NT2/D1 (cell line): ENCODE measurements at regions not wholly inside any gene's neighbourhood (a gene's known extent, or its start where the extent isn't known, plus 50 kb on each side); places are given as distances from the start of the nearest gene placed in this dataset.

Source experiments
- DNase-seq: peaks from one replicate; pipeline ENCODE4 v3.0.0-alpha.2; 2011; ENCODE audit warnings: low read depth, low spot score
- H3K27me3 ChIP-seq: 2 replicates; pipeline ENCODE4 v1.6.0; 2011; ENCODE audit warnings: mild to moderate bottlenecking; ENCODE audit not compliant: insufficient read length, insufficient read depth
- H3K36me3 ChIP-seq: 2 replicates; pipeline ENCODE4 v1.6.1; 2011; ENCODE audit warnings: mild to moderate bottlenecking, low read length, mixed read lengths; ENCODE audit not compliant: insufficient read depth, insufficient read length
- H3K4me1 ChIP-seq: 2 replicates; pipeline ENCODE4 v1.5.1; 2011; ENCODE audit not compliant: insufficient read depth, insufficient read length
- H3K4me3 ChIP-seq: 2 replicates; pipeline ENCODE4 v1.5.1; 2011; ENCODE audit warnings: low read depth; ENCODE audit not compliant: insufficient read length
- H3K9ac ChIP-seq: 2 replicates; pipeline ENCODE4 v1.6.0; 2011; ENCODE audit warnings: low read depth; ENCODE audit not compliant: insufficient read length
- H3K9me3 ChIP-seq: 2 replicates; pipeline ENCODE4 v1.5.1; 2011; ENCODE audit warnings: mild to moderate bottlenecking, low read length; ENCODE audit not compliant: insufficient read depth
- SUZ12 ChIP-seq: IDR thresholded peaks from 2 replicates; pipeline ENCODE4 v1.6.1; 2011; ENCODE audit not compliant: insufficient read length, insufficient read depth; ENCODE audit errors: extremely low read depth
- YY1 ChIP-seq: IDR thresholded peaks from 2 replicates; pipeline ENCODE4 v1.6.1; 2011; ENCODE audit not compliant: insufficient read length, insufficient read depth
- ZNF274 ChIP-seq: IDR thresholded peaks from 2 replicates; pipeline ENCODE4 v1.6.1; 2011; ENCODE audit warnings: mild to moderate bottlenecking, low read depth, low read length

DNA sequence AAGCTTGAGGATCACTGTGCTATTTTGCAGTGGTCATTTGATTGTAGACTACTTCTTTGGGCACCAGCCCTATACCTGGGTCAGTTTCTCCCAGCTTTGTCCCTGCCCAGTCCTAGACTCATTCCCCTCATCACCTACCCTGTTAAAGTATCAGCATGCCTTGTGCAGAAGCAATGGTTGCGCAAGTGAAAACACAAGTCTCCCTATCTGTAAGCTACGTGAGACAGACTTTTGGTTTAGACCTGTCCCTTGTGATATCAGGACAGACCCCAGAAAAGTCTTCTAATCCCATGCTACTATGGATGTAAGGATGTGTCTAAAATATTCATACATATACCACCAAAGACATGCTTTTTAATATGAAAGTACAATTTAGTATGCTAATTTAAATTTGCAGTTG, 88.8 kb upstream of the ATP2B1 start:
- H3K9me3 ChIP-seq, result no peaks in the 10 kb centered on the region
- TF ChIP-seq YY1 (no peak), SUZ12 (no peak), ZNF274 (no peak)
- H3K36me3 ChIP-seq, result no peaks in the 10 kb centered on the region
- no peaks in the 10 kb centered on the region for H3K27me3 ChIP-seq
- no peak overlapping the region for H3K9ac ChIP-seq
- no peak for DNase-seq
- H3K4me3 ChIP-seq, result no peak overlapping the region
- H3K4me1 ChIP-seq, result no peaks in the 10 kb centered on the region

DNA sequence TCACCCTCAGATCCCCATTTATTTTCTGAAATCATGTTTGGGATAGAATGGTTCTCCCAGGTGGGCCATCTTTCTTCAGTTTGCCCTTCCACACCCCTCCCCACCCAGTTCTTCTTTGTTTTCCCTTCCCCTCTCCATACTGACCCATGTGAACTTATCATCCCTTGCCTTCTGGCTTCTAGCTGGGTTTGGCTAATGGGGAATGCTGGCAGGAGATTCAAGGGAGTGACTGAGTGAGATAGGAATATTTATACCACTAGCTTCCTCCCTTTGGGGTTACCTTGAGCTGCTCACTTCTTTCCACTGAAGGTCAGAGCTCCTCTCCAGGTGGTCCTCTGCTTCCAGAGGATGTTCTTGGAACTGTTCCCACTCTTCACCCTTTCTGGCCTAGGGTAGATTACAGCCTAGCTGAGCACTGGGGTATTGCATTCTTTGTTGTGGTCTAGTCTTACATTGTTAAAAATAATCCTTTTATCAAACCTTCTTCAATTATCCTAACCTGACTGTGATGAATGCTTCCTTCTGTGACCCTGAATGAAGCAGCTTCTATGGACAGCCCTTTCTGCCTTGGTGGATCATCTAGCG, 88.3 kb upstream of the ATP2B1 start:
- Histone ChIP-seq H3K27me3 (no peaks in the 10 kb centered on the region), H3K36me3 (no peaks in the 10 kb centered on the region), H3K9ac (no peak overlapping the region), H3K4me1 (no peaks in the 10 kb centered on the region), H3K4me3 (no peak overlapping the region), H3K9me3 (no peaks in the 10 kb centered on the region)
- TF ChIP-seq ZNF274 (no peak), YY1 (no peak), SUZ12 (no peak)
- DNase-seq, result no peak

- H3K36me3 ChIP-seq, result no peaks in the 10 kb centered on the region
- DNase-seq, result no peak
- H3K9me3 ChIP-seq, result no peaks in the 10 kb centered on the region
- no peak overlapping the region for H3K4me3 ChIP-seq
- H3K4me1 ChIP-seq, result no peaks in the 10 kb centered on the region
- TF ChIP-seq YY1, result no peak
- H3K9ac ChIP-seq, result no peak overlapping the region
- H3K27me3 ChIP-seq, result no peaks in the 10 kb centered on the region
Measured at GRCh38 chr12:89793946-89794345, 85.3 kb upstream of the ATP2B1 start.

GRCh38 chr12:89791286-89791685, 82.6 kb upstream of the ATP2B1 start:
- Histone ChIP-seq H3K9me3 (peaks cover 5% of the 10 kb centered on the region; the same call in 1 of the 2 replicates), H3K36me3 (no peaks in the 10 kb centered on the region), H3K27me3 (no peaks in the 10 kb centered on the region), H3K9ac (no peak overlapping the region), H3K4me1 (no peaks in the 10 kb centered on the region), H3K4me3 (no peak overlapping the region)
- DNase-seq, result no peak
- no peak for TF ChIP-seq ZNF274
- TF ChIP-seq SUZ12, result no peak
- no peak for TF ChIP-seq YY1

GRCh38 chr12:89789862-89790261, 81.2 kb upstream of the ATP2B1 start:
- H3K27me3 ChIP-seq, result no peaks in the 10 kb centered on the region
- DNase-seq, result no peak
- TF ChIP-seq YY1 (no peak), SUZ12 (no peak), ZNF274 (no peak)
- peaks cover 13% of the 10 kb centered on the region; the same call in 1 of the 2 replicates for H3K9me3 ChIP-seq
- no peak overlapping the region for H3K4me3 ChIP-seq
- H3K4me1 ChIP-seq, result no peaks in the 10 kb centered on the region
- no peak overlapping the region for H3K9ac ChIP-seq
- H3K36me3 ChIP-seq, result no peaks in the 10 kb centered on the region

- Histone ChIP-seq H3K27me3 (no peaks in the 10 kb centered on the region), H3K36me3 (no peaks in the 10 kb centered on the region), H3K4me1 (no peaks in the 10 kb centered on the region), H3K4me3 (no peak overlapping the region), H3K9ac (no peak overlapping the region), H3K9me3 (peaks cover 13% of the 10 kb centered on the region; the same call in 1 of the 2 replicates)
- TF ChIP-seq SUZ12 (no peak), ZNF274 (no peak), YY1 (no peak)
- no peak for DNase-seq
Measured at GRCh38 chr12:89787763-89788162, 79.1 kb upstream of the ATP2B1 start.

DNA sequence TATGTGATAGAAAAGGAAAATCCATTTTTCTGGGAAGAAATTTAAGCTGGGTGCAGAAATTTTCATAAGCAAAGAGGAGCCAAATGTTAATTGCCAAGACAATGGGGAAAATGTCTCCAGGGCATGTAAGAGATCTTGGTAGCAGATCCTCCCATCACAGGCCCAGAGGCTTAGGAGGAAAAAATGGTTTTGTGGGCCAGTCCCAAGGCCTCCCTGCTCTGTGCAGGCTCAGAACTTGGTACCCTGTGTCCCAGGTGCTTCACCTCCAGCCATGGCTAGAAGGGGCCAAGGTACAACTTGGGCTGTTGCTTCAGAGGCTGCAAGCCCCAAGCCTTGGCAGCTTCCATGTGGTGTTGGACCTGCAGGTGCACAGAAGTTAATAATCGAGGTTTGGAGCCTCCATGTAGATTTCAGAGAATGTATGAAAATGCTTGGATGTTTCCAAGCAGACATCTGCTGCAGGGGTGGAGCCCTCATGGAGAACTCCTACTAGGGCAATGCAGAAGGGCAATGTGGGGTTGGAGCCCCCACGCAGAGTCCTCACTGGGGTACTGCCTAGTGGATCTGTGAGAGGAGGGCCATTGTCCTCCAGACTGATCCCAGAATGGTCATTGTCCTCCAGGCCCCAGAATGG, 77.7 kb upstream of the ATP2B1 start:
- Histone ChIP-seq H3K36me3 (no peaks in the 10 kb centered on the region), H3K9ac (no peak overlapping the region), H3K27me3 (no peaks in the 10 kb centered on the region), H3K4me3 (no peak overlapping the region), H3K9me3 (peaks cover 13% of the 10 kb centered on the region; the same call in 1 of the 2 replicates), H3K4me1 (no peaks in the 10 kb centered on the region)
- TF ChIP-seq YY1 (no peak), SUZ12 (no peak), ZNF274 (no peak)
- no peak for DNase-seq
